IMR-90 (cell line): ENCODE measurements at regions not wholly inside any gene's neighbourhood (a gene's known extent, or its start where the extent isn't known, plus 50 kb on each side); places are given as distances from the start of the nearest gene placed in this dataset.

Experiments used
- ATAC-seq: fragments of 200-7000 bp; cut with Tn5 transposase; 2 replicates; pipeline ENCODE4 v1.9.1; 2020; ENCODE audit warnings: low read depth, mild to moderate bottlenecking, moderate library complexity
- BruUV-seq: library from RNA; stranded (reverse); fragments of 400-500 nt; replicated peaks from 2 replicates; lab custom pipeline; 2021; lab: Mats Ljungman, UMichigan
- CTCF ChIA-PET: fragments of 300-600 bp; formaldehyde crosslinking; extraction: SDS; loops from one replicate; lab custom pipeline; 2021; ENCODE audit warnings: antibody characterized with exemption; lab: Yijun Ruan, JAX
- POLR2A ChIA-PET: fragments of 300-600 bp; sonication (Branson Sonifier 250); formaldehyde crosslinking; loops from one replicate; lab custom pipeline; 2022; ENCODE audit warnings: antibody characterized with exemption; ENCODE audit not compliant: unreplicated experiment; lab: Charles Lee
- DNase-seq: peaks from one replicate; pipeline ENCODE4 v3.0.0; 2013
- H2AFZ ChIP-seq: replicated peaks from 2 replicates; pipeline ENCODE3; 2013; ENCODE audit warnings: low read length, mild to moderate bottlenecking; ENCODE audit not compliant: poor library complexity
- H2AK5ac ChIP-seq: 2 replicates; pipeline ENCODE4 v1.6.1; 2013; ENCODE audit warnings: low read depth, low read length, inconsistent platforms
- H2AK9ac ChIP-seq: replicated peaks from 2 replicates; pipeline ENCODE3; 2013; ENCODE audit warnings: mild to moderate bottlenecking, low read depth, low read length, moderate library complexity; ENCODE audit not compliant: poor library complexity
- H2BK120ac ChIP-seq: 2 replicates; pipeline ENCODE4 v1.6.1; 2013; ENCODE audit warnings: low read depth, low read length, inconsistent platforms
- H2BK15ac ChIP-seq: 3 replicates; pipeline ENCODE4 v1.6.1; 2013; ENCODE audit warnings: low read depth, low read length, inconsistent platforms
- H2BK20ac ChIP-seq: 2 replicates; pipeline ENCODE4 v1.6.1; 2013; ENCODE audit warnings: low read depth, mild to moderate bottlenecking, inconsistent platforms, low read length, moderate library complexity
- H2BK5ac ChIP-seq: 2 replicates; pipeline ENCODE4 v1.6.1; 2013; ENCODE audit warnings: mild to moderate bottlenecking, low read depth, low read length, inconsistent platforms; ENCODE audit not compliant: poor library complexity, severe bottlenecking
- H3K14ac ChIP-seq: replicated peaks from 2 replicates; pipeline ENCODE4 v1.6.1; 2013; ENCODE audit warnings: low read depth, low read length, inconsistent platforms
- H3K18ac ChIP-seq: 2 replicates; pipeline ENCODE4 v1.6.1; 2013; ENCODE audit warnings: low read depth, low read length, control low read depth
- H3K23ac ChIP-seq: 2 replicates; pipeline ENCODE4 v1.6.1; 2013; ENCODE audit warnings: low read depth, low read length, inconsistent platforms
- H3K27ac ChIP-seq: 2 replicates; pipeline ENCODE4 v1.5.1; 2013; ENCODE audit warnings: mild to moderate bottlenecking, control low read depth, low read length; ENCODE audit not compliant: insufficient read depth
- H3K27me3 ChIP-seq: 2 replicates; pipeline ENCODE4 v1.6.1; 2013; ENCODE audit warnings: low read length; ENCODE audit not compliant: control insufficient read depth, insufficient read depth
- H3K36me3 ChIP-seq: 2 replicates; pipeline ENCODE4 v1.6.1; 2013; ENCODE audit warnings: low read length, mixed read lengths; ENCODE audit not compliant: control insufficient read depth, insufficient read depth
- H3K4ac ChIP-seq: 2 replicates; pipeline ENCODE4 v1.6.1; 2013; ENCODE audit warnings: low read depth, low read length, inconsistent platforms
- H3K4me1 ChIP-seq: 2 replicates; pipeline ENCODE4 v1.6.1; 2013; ENCODE audit warnings: low read length, mixed read lengths; ENCODE audit not compliant: control insufficient read depth, insufficient read depth
- H3K4me2 ChIP-seq: 2 replicates; pipeline ENCODE4 v1.6.1; 2013; ENCODE audit warnings: low read depth, mild to moderate bottlenecking, control low read depth, low read length, moderate library complexity
- H3K4me3 ChIP-seq: 2 replicates; pipeline ENCODE4 v1.5.1; 2013; ENCODE audit warnings: low read depth, mild to moderate bottlenecking, control low read depth, low read length, moderate library complexity; ENCODE audit not compliant: insufficient read depth
- H3K56ac ChIP-seq: 2 replicates; pipeline ENCODE4 v1.6.1; 2013; ENCODE audit warnings: low read length, inconsistent platforms; ENCODE audit not compliant: insufficient read depth; ENCODE audit errors: extremely low read depth
- H3K79me1 ChIP-seq, 2 experiments: 2 replicates each; pipeline ENCODE4 v1.6.1; 2013; ENCODE audit warnings: low read length in 2 of 2, inconsistent platforms in 1 of 2, low read depth in 1 of 2
- H3K9ac ChIP-seq: 2 replicates; pipeline ENCODE4 v1.6.1; 2013; ENCODE audit warnings: low read depth, low read length, control low read depth
- H3K9me1 ChIP-seq: 2 replicates; pipeline ENCODE4 v1.6.1; 2013; ENCODE audit warnings: low read length, inconsistent platforms; ENCODE audit not compliant: insufficient read depth
- H3K9me3 ChIP-seq: 2 replicates; pipeline ENCODE4 v1.6.1; 2013; ENCODE audit warnings: low read length; ENCODE audit not compliant: control insufficient read depth, insufficient read depth
- H4K20me1 ChIP-seq: 2 replicates; pipeline ENCODE4 v1.6.1; 2013; ENCODE audit warnings: low read length, inconsistent platforms; ENCODE audit not compliant: insufficient read depth
- H4K5ac ChIP-seq: 2 replicates; pipeline ENCODE4 v1.6.1; 2013; ENCODE audit warnings: mild to moderate bottlenecking, low read depth, low read length, control low read depth
- H4K8ac ChIP-seq, 2 experiments: 2 replicates each; pipeline ENCODE4 v1.6.1; 2013; ENCODE audit warnings: low read depth in 2 of 2, low read length in 2 of 2, control low read depth in 1 of 2, inconsistent platforms in 1 of 2
- H4K91ac ChIP-seq: 2 replicates; pipeline ENCODE4 v1.6.1; 2013; ENCODE audit warnings: low read depth, low read length, inconsistent platforms; ENCODE audit not compliant: insufficient read depth
- MAFK ChIP-seq: IDR thresholded peaks from 2 replicates; pipeline ENCODE4 v1.6.1; 2012; ENCODE audit warnings: low read depth, low read length, improper control_type of control experiment
- WGBS, 2 experiments: methylation state at CpG; one replicate each; pipeline versions ENCODE4 v1.1.5 to v1.1.7; 2013; ENCODE audit warnings: missing lambda C conversion rate in 2 of 2; ENCODE audit not compliant: insufficient read length in 1 of 2; ENCODE audit errors: extremely low coverage in 2 of 2; 5-methylcytosine and 5-hydroxymethylcytosine counted together
- dilution Hi-C: fragments of 300-500 bp; cut with HindIII; formaldehyde crosslinking; loops from one replicate; pipeline ENCODE4 v1.14.3; 2018; ENCODE audit warnings: low sequenced_read_pairs; ENCODE audit not compliant: unreplicated experiment
- in situ Hi-C: fragments of 300-500 bp; cut with MboI; formaldehyde crosslinking; loops from 3 replicates; pipeline ENCODE4 v1.14.3; 2019; ENCODE audit warnings: low sequenced_read_pairs, inconsistent platforms, mixed read lengths
- intact Hi-C: fragments of 100-400 bp; cut with micrococcal nuclease; formaldehyde crosslinking; loops from 2 replicates; pipeline ENCODE4 v1.10.0; 2022

DNA sequence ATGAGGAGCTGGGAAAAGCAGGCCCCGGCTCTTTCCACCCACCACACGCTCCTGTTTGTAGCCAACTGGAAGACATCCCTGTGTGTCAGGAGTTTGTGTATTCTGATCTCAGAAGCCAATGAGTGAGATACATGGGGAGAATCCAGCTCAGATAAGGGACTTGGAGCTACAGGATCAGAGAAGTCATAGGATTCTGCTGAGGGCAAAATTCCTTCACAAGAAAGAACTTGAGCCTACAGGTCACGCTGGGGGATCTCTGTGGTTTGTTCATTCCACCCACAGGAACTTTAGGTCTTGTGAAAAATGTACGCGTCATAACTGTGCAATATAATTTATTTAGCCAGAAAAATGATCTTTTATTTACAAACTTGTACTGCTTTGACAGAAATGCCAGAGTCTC lies 80.1 kb upstream of the SMIM21 start:
- Histone ChIP-seq H4K20me1 (no peaks in the 10 kb centered on the region), H4K8ac (no peak overlapping the region), H2BK5ac (no peak overlapping the region), H3K4ac (no peak overlapping the region), H2AK5ac (no peak overlapping the region), H2BK20ac (no peak overlapping the region), H2BK120ac (no peak overlapping the region), H3K27ac (no peak overlapping the region), H2BK15ac (no peak overlapping the region), H3K4me2 (no peak overlapping the region), H3K4me1 (peaks cover 5% of the 10 kb centered on the region), H3K9me3 (0 out of 2 replicates have a peak, but pooled peaks cover 2% of the 10 kb centered on the region), H3K79me1 (no peaks in the 10 kb centered on the region), H3K18ac (no peak overlapping the region; the same call in 1 of the 2 replicates), H4K91ac (peak overlapping the region; percentile 38; the same call in 1 of the 2 replicates), H3K56ac (no peak overlapping the region), H4K5ac (no peak overlapping the region), H3K36me3 (no peaks in the 10 kb centered on the region), H3K14ac (0 out of 2 replicates have a peak overlapping the region, but pooled peaks have one; percentile 0), H2AFZ (no peak overlapping the region), H3K4me3 (no peak overlapping the region), H3K27me3 (no peaks in the 10 kb centered on the region), H3K9ac (no peak overlapping the region), H3K9me1 (no peaks in the 10 kb centered on the region), H3K23ac (no peak overlapping the region), H2AK9ac (no peak overlapping the region)
- in situ Hi-C loops: no loop called here
- dilution Hi-C loops: no loop called here
- WGBS, 2 experiments: no CpG with 5 or more reads among the region's 5 CpGs
- ChIA-PET POLR2A (no interaction called here), CTCF (no interaction called here)
- ATAC-seq: peak; percentile 64; the same call in 1 of the 2 replicates
- intact Hi-C loops: no loop called here
- DNase-seq: peak; percentile 51
- BruUV-seq: no TSS peak
- no peak for TF ChIP-seq MAFK
